Thoracic aorta (tissue), 2 donors: ENCODE measurements at regions not wholly inside any gene's neighbourhood (a gene's known extent, or its start where the extent isn't known, plus 50 kb on each side); places are given as distances from the start of the nearest gene placed in this dataset.

Experiments used
- ATAC-seq: fragments of 150-250 bp; one replicate; pipeline ENCODE4 v1.8.0; 2017; ENCODE audit warnings: low read depth; ENCODE audit not compliant: insufficient number of reproducible peaks, low FRiP score
- DNase-seq: peaks from one replicate; pipeline ENCODE4 v3.0.0-alpha.2; 2020; ENCODE audit warnings: low spot score
- H3K27ac ChIP-seq, 2 donors: fragments of 200-600 bp; sonication (generic); 1 replicate in 1 of 2; 2 replicates in 1 of 2; pipeline ENCODE4 v1.5.1; 2016; ENCODE audit warnings: mild to moderate bottlenecking in 2 of 2, moderate library complexity in 2 of 2
- H3K27me3 ChIP-seq: fragments of 200-600 bp; sonication (generic); replicated peaks from 2 replicates; pipeline ENCODE4 v1.6.0; 2016; ENCODE audit warnings: mild to moderate bottlenecking; ENCODE audit not compliant: insufficient read depth
- H3K36me3 ChIP-seq: fragments of 200-600 bp; sonication (generic); one replicate; pipeline ENCODE4 v1.5.1; 2016
- H3K4me1 ChIP-seq, 2 donors: fragments of 200-600 bp; sonication (generic); 1 replicate in 1 of 2; 2 replicates in 1 of 2; pipeline versions ENCODE4 v1.5.1 to v1.6.0; 2016; ENCODE audit warnings: low read depth in 2 of 2, mild to moderate bottlenecking in 1 of 2; ENCODE audit not compliant: control insufficient read depth in 1 of 2
- H3K4me3 ChIP-seq: fragments of 200-600 bp; sonication (generic); 2 replicates; pipeline ENCODE4 v1.5.1; 2016; ENCODE audit warnings: mild to moderate bottlenecking
- H3K9me3 ChIP-seq: fragments of 200-600 bp; sonication (generic); 2 replicates; pipeline ENCODE4 v1.5.1; 2016
- TF ChIP-seq, protein P1 (sequence below): fragments of 200-600 bp; sonication (generic); IDR thresholded peaks from one replicate; pipeline ENCODE4 v1.5.1; 2019; ENCODE audit warnings: antibody characterized with exemption

DNA sequence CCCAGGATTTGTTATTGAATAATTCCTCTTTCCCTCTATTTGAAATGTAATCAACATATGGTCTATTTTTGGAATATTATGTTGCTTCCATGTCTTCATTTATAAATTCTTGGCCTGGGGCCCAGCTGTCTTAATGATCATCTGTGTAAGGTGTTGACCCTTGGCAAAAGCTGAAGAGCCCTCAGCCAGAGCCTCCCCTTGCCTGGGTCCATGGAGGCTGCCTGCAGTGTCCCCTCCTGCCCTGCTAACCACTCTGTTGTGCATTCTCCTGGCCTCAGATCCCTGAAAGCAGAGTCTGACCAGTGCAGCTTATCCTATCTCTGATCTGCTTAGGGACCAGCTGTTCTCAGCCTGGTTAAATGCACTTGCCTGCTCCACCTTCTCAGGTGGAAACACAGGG lies 226.1 kb upstream of the APCDD1 start:
- H3K4me3 ChIP-seq = no peak overlapping the region
- no peaks in the 10 kb centered on the region for H3K36me3 ChIP-seq
- DNase-seq (no peak), ATAC-seq (no peak)
- no peaks in the 10 kb centered on the region for H3K4me1 ChIP-seq
- H3K27ac ChIP-seq = no peak overlapping the region
- no peaks in the 10 kb centered on the region for H3K27me3 ChIP-seq
- peaks cover 5% of the 10 kb centered on the region for H3K9me3 ChIP-seq
- TF ChIP-seq, protein P1, sequence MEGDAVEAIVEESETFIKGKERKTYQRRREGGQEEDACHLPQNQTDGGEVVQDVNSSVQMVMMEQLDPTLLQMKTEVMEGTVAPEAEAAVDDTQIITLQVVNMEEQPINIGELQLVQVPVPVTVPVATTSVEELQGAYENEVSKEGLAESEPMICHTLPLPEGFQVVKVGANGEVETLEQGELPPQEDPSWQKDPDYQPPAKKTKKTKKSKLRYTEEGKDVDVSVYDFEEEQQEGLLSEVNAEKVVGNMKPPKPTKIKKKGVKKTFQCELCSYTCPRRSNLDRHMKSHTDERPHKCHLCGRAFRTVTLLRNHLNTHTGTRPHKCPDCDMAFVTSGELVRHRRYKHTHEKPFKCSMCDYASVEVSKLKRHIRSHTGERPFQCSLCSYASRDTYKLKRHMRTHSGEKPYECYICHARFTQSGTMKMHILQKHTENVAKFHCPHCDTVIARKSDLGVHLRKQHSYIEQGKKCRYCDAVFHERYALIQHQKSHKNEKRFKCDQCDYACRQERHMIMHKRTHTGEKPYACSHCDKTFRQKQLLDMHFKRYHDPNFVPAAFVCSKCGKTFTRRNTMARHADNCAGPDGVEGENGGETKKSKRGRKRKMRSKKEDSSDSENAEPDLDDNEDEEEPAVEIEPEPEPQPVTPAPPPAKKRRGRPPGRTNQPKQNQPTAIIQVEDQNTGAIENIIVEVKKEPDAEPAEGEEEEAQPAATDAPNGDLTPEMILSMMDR = no peak

DNA sequence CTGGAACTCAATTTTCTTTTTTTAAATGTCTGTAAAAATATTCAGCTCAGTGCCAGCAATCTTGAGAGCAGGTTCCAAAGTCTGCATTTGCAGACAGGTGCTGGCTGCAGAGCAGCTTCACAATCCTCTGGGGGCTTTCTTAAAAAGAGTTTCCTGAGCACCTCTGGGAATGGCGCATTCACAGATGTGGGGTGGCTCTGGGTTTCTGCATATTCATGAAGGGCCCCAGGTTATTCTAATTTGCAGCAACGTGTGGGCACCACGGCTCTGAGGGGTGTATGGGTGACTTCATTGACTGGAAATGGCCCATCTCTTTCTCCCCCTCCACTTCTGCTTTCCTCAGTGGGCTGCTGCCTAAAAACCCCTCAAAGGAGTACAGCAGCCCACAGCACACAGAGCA lies 225.0 kb upstream of the APCDD1 start:
- Histone ChIP-seq H3K27ac (no peak overlapping the region), H3K36me3 (no peaks in the 10 kb centered on the region), H3K9me3 (peaks cover 5% of the 10 kb centered on the region), H3K4me1 (no peaks in the 10 kb centered on the region), H3K4me3 (no peak overlapping the region), H3K27me3 (no peaks in the 10 kb centered on the region)
- DNase-seq (no peak), ATAC-seq (no peak)
- TF ChIP-seq, protein P1 = no peak

DNA sequence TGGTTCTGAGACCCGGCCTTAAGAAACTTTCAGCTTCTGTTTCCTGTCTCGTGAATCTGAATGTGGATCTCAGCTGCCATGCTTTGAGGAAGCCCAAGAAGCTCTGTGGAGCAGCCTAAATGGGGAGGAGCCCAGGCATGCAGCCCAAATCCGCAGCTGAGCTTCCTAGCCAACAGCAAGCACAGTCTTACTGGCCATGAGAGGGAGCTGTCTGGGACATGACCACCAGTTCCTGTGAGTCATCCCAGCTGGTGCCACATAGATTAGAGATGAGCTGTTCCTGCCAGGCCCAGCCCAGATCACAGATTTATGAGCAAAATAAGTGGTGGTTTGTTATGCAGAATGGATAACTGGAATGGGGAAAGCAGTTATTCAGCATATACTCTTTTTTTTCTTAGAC lies 224.4 kb upstream of the APCDD1 start:
- no peaks in the 10 kb centered on the region for H3K36me3 ChIP-seq
- TF ChIP-seq, protein P1 = no peak
- H3K9me3 ChIP-seq = peaks cover 5% of the 10 kb centered on the region
- H3K27me3 ChIP-seq = no peaks in the 10 kb centered on the region
- no peak overlapping the region for H3K27ac ChIP-seq
- no peak overlapping the region for H3K4me3 ChIP-seq
- no peak for ATAC-seq
- no peak for DNase-seq
- H3K4me1 ChIP-seq = no peaks in the 10 kb centered on the region

DNA sequence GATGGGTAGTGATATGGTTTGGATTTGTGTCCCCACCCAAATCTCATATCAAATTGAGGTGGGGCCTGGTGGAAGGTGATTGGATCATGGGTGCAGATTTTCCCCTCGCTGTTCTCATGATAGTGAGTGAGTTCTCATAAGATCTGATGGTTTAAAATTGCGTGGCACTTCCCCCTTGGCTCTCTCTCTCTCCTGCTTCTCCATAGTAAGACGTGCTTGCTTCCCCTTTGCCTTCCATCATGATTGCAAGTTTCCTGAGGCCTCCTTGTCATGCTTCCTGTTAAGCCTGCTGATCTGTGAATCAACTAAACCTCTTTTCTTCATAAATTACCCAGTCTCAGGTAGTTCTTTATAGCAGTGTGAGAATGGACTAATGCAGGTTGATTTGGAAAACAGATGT lies 223.2 kb upstream of the APCDD1 start:
- no peak for DNase-seq

DNA sequence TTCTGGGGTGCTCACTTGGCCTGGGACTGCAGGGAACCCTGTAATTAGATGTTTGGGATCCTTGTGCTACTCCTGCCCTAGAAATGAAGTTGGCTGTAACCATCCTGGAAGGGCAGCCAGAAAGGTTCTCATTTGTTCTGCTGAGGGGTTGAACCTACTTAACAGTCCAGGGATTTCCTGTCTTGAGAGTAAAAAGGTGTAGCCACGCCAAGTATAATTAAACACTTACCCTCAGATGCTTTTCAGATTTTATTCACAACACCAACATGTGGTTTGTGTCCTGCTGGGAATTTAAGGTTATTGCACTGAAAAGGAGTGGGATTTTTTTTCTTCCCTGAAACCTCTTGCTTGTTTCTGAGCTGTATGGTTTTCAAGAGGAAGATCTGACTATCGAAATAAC lies 222.4 kb upstream of the APCDD1 start:
- no peak overlapping the region for H3K27ac ChIP-seq
- DNase-seq (no peak), ATAC-seq (no peak)

More for the DNA sequence above, 223.2 kb upstream of the APCDD1 start:
- Histone ChIP-seq H3K9me3 (peaks cover 5% of the 10 kb centered on the region), H3K36me3 (no peaks in the 10 kb centered on the region), H3K27ac (no peak overlapping the region), H3K27me3 (no peaks in the 10 kb centered on the region), H3K4me3 (no peak overlapping the region), H3K4me1 (no peaks in the 10 kb centered on the region)
- TF ChIP-seq, protein P1 = no peak
- no peak for ATAC-seq

More for the DNA sequence above, 222.4 kb upstream of the APCDD1 start:
- Histone ChIP-seq H3K36me3 (no peaks in the 10 kb centered on the region), H3K4me3 (no peak overlapping the region), H3K9me3 (peaks cover 5% of the 10 kb centered on the region), H3K27me3 (no peaks in the 10 kb centered on the region), H3K4me1 (no peaks in the 10 kb centered on the region)
- TF ChIP-seq, protein P1 = no peak
